ENCODE measurements at regions not wholly inside any gene's neighbourhood (a gene's known extent, or its start where the extent isn't known, plus 50 kb on each side); places are given as distances from the start of the nearest gene placed in this dataset.

DNA sequence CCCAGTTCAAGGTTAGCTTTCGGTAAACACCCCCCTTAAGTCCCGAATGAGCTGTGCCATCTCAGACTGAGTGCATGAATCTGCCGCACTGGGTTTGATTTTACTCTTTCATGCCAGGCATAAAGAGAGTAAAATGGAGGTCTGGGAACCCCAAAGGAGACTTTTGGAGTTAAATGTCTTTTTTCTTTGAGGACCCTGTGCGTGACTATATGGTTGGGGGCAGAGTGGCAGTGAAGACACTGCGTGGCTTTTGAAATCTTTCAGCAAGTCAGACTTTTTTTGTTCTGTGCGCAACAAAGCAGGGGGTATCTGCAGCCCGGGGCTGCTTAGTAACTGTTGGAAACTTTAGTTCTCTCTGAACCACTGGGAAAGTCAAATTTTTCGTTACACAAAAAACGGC lies 392.9 kb upstream of the SALL1 start:
- FAIRE-seq: no peak

DNA sequence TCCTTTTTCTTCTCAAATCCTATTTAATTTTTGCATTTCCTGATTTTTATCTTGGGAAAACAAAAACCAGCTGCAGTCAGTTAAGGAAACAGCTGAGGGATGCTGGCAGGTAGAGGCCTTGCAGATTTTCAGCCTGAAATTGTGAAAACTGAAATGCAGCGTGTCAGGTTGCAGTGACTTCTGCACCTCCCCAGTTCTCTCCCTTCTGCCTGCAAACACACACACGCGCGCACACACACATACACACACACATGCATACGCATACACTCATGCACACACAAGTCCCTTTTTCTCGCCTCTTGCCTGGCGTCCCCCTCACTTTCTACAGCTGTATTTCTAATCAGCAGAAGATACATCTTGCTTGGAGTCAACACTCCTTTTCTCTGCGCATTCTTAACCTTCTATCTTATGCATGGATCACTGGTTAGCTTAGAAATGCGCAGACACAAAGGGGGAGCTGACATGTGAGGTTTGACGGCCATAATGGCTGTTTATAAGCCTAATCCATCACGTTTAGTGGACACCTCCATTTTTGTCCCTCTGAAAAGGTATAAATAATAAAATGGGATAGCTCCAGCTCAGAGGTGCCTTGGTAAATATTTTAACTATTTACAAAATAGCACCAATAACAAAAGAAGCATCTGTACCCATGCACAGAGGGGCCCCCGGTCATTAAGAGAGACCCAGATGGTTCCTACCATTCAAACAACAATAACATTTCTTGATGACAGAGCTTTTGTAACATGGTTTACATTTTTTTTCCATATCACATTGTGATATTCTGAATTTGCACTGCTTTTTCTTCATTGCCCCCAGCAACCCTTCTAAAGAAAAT lies 392.1 kb upstream of the SALL1 start:
- DNase-seq (ENCODE audit: insufficient read length, low spot score): no peak
- no peak for FAIRE-seq

More for the DNA sequence above, 392.9 kb upstream of the SALL1 start:
- DNase-seq (ENCODE audit: insufficient read length, low spot score): no peak
- TF ChIP-seq, protein P1, sequence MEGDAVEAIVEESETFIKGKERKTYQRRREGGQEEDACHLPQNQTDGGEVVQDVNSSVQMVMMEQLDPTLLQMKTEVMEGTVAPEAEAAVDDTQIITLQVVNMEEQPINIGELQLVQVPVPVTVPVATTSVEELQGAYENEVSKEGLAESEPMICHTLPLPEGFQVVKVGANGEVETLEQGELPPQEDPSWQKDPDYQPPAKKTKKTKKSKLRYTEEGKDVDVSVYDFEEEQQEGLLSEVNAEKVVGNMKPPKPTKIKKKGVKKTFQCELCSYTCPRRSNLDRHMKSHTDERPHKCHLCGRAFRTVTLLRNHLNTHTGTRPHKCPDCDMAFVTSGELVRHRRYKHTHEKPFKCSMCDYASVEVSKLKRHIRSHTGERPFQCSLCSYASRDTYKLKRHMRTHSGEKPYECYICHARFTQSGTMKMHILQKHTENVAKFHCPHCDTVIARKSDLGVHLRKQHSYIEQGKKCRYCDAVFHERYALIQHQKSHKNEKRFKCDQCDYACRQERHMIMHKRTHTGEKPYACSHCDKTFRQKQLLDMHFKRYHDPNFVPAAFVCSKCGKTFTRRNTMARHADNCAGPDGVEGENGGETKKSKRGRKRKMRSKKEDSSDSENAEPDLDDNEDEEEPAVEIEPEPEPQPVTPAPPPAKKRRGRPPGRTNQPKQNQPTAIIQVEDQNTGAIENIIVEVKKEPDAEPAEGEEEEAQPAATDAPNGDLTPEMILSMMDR (IDR thresholded peaks at IDR 0.05; ENCODE audit: insufficient read depth, missing control alignments): no peak

DNA sequence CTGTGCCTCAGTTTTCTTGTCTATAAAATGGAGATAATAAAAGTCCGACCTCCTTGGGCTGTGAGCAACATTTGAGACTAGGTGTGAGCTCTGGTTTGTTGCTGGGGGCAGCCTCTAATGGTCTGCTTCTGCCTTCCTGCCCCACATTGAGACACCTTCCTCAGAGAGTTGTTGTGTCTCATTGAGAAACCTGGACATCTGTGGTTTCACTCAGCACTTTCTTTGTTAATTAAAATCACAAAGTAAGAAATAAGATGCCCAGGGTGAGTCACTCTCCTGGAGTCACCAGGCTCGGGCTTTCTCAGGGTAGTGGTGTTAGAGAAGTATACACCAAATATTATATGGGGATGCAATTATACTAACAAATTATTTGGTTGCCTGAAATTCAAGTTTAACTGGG lies 389.2 kb upstream of the SALL1 start:
- FAIRE-seq (no peak), DNase-seq (ENCODE audit: insufficient read length, low spot score) (no peak)
- TF ChIP-seq, protein P1 (IDR thresholded peaks at IDR 0.05; ENCODE audit: insufficient read depth, missing control alignments): no peak

More for the DNA sequence above, 392.1 kb upstream of the SALL1 start:
- TF ChIP-seq, protein P1 (IDR thresholded peaks at IDR 0.05; ENCODE audit: insufficient read depth, missing control alignments): no peak

DNA sequence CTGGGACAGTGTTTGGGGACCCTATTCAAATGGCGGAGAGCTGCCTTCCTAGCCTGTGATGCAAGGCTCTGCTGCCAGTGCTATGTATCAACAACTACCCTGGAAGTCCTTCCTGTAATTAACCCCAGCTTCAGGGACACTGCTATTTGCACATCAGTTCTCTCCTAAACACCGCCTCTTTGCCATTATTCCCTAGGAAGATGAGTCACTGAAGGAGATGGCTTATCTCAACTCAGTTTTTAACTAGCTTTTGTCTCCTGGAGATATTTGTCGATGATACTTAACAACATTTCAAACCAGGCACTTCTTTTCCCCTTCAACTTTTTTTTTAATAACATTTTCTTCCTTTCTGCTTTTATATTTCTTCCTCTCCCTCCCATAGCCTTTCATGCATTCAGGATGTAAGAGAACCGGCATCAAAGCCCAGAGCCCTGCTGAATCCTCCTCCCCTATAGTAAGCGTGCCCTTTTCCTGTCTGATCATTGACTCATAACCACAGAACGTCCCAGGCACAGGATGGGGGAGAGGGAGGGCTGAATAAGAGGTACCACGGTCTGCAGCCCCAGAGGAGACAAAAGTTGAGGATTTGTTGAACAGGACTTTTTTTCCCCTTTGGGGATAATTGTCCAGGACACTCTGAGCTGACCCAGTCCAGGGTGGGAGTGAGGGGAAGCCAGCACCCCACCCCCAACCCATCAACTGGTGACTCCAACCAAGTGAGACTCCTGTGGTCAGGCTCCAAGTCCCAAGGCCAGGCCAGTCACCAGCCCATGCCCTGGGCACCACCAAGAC lies 387.8 kb upstream of the SALL1 start:
- TF ChIP-seq, protein P1 (IDR thresholded peaks at IDR 0.05; ENCODE audit: insufficient read depth, missing control alignments): no peak
- DNase-seq (ENCODE audit: insufficient read length, low spot score) (no peak), FAIRE-seq (no peak)

DNA sequence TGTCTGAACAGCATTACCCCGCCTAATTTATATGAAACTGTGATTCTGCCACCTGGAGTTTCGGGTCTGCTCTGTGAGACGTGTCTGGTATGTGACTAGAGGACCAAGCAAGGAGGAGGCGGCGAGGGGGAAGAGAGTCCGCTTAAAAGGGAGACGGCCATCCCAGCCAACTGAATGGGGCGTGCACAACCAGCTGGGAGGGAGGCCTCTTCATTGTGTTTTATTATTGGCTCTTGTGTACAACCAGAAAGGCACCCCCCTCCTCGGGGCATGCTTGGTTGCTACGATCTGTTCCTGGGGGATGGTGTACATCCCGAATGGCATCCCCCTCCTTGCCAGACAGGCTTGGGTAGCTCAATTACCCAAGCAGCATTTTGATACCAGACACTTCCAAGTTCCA lies 384.5 kb upstream of the SALL1 start:
- DNase-seq (ENCODE audit: insufficient read length, low spot score) (no peak), FAIRE-seq (no peak)
- TF ChIP-seq, protein P1 (IDR thresholded peaks at IDR 0.05; ENCODE audit: insufficient read depth, missing control alignments): no peak

DNA sequence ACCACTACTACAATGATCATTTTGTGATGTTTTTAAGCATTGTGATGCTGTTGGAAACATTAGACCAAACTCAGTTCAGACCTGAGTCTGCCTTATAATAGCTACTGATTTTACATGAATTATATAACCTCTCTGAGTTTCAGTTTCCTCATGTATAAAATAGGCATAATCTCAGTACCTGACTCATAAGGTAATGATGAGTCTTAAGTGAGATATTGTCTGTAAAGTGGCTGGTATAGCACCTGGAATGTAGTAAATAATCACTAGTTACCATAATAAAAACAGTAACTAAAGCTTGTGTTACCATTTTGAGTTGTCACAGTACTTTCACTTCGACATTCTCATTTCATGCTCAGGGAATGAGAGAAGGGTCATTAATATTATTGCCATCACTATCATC lies 381.5 kb upstream of the SALL1 start:
- FAIRE-seq (no peak), DNase-seq (ENCODE audit: insufficient read length, low spot score) (no peak)
- TF ChIP-seq, protein P1 (IDR thresholded peaks at IDR 0.05; ENCODE audit: insufficient read depth, missing control alignments): no peak
